Inflammatory macrophage (primary cell): ENCODE measurements at regions not wholly inside any gene's neighbourhood (a gene's known extent, or its start where the extent isn't known, plus 50 kb on each side); places are given as distances from the start of the nearest gene placed in this dataset.

ENCODE experiments used
- DNase-seq, 2 donors: peaks; one replicate each; pipeline ENCODE4 v3.0.0-alpha.2; 2020 to 2022

- no peak for DNase-seq
Measured at GRCh38 chr10:31081937-31082840, 50.5 kb upstream of the ZNF438 start.

- peak; percentile 76 for DNase-seq
Measured at GRCh38 chr10:31083765-31084184, 52.1 kb upstream of the ZNF438 start.

- no peak for DNase-seq
Measured at GRCh38 chr10:31087011-31087410, 55.3 kb upstream of the ZNF438 start.

GRCh38 chr10:31087851-31088250 is 56.2 kb upstream of the ZNF438 start:
- no peak for DNase-seq

GRCh38 chr10:31090894-31091607 is 59.4 kb upstream of the ZNF438 start:
- DNase-seq, result no peak

- DNase-seq, result no peak
Measured at GRCh38 chr10:31095677-31096560, 64.3 kb upstream of the ZNF438 start.

DNA sequence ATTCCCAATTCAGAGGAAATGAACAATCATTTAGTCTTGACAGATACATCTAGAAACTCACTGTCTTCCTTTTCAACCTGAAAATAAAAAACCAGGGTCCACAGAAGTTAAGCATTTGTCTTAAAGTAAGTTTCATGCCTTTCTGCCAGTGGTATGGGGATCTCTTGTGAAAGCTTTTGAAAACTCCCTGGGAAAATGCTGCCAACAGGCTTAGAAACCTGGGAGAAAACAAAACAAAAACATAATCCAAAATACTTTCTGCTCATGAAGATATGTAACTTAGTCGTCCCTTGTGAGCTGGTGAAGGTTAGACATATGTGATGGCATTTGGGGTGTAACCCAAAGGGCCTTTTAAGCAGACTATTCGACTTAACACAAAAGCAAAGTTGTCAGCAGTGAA is 66.4 kb upstream of the ZNF438 start:
- DNase-seq, result no peak

GRCh38 chr10:31099094-31099493 is 67.4 kb upstream of the ZNF438 start:
- DNase-seq, result no peak

- no peak for DNase-seq
Measured at GRCh38 chr10:31099664-31100063, 68.0 kb upstream of the ZNF438 start.

DNA sequence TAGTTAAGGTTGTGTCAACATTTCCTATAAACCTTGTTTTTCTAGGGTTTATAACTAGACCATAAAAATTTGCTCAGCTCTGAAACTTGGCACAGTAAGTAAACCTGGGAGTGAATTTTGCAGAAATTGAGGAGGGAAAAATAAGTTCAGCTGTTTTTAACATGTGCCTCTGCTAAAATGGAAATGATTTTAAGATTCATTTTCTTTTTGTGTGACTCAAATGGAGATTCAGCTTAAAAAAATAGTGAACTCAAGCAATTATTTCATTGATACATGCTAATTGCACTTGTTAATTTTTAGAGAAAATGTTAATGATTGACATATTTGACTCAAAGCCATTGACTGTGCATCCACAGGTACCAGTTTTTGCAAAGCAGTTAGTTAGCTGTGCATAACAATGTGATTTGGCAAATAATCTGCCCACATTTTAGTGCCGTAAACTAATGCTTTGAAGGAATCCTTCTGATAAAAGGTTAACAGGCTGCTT is 68.5 kb upstream of the ZNF438 start:
- DNase-seq, result no peak

GRCh38 chr10:31100662-31101061 is 69.0 kb upstream of the ZNF438 start:
- no peak for DNase-seq

- peak in 1 of 2 donors; percentile 4 for DNase-seq
Measured at GRCh38 chr10:31101123-31101522, 69.5 kb upstream of the ZNF438 start.

DNA sequence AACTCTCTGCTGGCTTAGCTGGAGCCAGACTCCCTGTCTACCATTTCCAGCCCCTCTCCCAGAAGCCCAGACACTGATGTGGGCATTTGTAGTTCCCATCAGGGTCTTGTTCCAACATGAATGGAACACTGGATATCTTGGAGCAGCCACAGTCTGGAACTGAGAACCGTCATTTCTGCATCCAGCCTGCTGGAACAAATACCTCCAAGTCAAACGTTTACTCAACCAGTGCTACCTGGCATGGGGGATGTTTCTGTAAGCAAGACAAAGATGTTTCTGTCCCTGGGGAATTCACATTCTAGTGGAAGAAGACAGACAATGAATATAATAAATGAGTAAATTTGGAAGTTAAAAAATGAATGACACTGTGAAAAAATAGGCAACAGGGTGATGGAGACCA is 70.8 kb upstream of the ZNF438 start:
- DNase-seq, result no peak

- DNase-seq, result no peak
Measured at GRCh38 chr10:31103112-31103511, 71.4 kb upstream of the ZNF438 start.

DNA sequence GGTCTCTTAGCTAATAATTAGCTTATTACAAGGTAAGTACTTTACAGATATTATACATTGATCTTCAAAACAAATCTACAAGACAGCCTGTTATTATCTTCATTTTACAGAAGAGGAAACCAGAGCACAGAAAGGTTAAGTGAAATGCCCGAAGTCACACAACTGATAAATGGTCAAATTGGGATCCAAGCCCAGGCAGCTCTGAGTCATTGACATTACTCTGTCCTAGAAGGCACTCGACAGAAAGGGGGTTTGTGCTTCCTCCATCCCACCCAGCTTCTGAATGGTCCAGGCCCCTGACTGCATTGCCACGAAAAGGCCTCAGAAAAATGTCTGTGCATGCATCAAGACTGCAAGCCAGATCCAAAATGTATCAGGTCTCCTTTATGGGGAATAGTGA is 81.3 kb upstream of the ZNF438 start:
- no peak for DNase-seq

- DNase-seq, result no peak
Measured at GRCh38 chr10:31116226-31116625, 84.6 kb upstream of the ZNF438 start.

GRCh38 chr10:31118556-31118955 is 86.9 kb upstream of the ZNF438 start:
- DNase-seq, result no peak

DNA sequence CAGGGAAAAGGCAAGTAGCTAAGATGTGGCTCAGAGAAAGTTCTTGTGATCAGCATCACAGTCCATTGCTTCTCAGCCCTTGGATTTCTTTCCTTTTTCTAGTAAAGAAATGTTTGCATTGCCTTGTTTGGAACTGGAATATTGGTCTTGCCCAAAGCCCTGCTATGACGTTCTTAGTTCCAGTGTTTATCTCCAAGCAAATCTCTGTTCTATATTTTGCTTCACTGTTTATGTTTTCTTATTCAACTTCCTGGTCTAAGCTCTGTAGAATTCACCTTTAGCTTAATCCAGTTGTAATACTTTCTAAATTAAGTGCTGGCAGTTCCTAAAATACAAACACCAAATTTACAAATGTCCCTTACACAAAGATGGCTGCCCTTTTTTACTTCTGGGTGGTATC is 88.7 kb upstream of the ZNF438 start:
- DNase-seq, result no peak

- DNase-seq, result no peak
Measured at GRCh38 chr10:31120961-31121685, 89.5 kb upstream of the ZNF438 start.

DNA sequence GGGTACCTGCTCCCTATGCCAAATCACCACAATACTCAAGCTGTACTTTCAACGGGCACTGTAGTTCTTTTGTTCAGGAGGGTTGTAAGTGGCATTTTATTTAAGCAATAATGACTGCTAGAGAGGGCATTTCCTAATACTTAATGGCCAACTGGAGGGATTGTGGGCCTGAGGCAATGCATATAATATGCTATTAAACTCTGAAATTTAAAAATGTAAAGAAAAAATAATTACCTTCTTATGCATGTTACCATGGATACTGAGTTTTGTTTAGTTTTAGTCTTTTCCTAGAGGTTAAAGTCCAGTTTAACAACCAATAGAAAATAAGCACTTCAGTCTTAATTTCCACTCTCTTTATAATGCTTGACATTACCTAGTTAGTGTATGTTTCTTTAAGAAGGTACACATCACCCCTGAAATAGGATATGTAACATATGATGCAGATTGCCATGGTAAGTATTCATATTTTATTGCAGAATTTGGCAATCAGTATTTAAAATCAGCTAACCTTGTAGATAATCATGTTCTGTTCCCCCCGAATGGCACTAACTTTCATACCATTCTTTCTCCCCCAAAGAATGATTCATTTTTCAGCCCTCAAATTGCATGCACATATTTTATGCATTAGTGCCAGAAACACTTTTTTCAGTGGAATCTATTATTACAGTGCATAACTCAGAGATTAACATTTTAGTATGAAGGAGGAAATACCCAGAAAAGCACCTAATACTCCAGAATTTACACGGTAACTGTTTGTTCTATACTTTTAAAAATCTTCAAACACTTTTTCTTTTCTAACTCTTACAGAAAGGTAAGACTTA is 90.3 kb upstream of the ZNF438 start:
- DNase-seq, result no peak

- DNase-seq, result no peak
Measured at GRCh38 chr10:31123946-31124345, 92.3 kb upstream of the ZNF438 start.
